ENCODE measurements at regions not wholly inside any gene's neighbourhood (a gene's known extent, or its start where the extent isn't known, plus 50 kb on each side); places are given as distances from the start of the nearest gene placed in this dataset.

DNA sequence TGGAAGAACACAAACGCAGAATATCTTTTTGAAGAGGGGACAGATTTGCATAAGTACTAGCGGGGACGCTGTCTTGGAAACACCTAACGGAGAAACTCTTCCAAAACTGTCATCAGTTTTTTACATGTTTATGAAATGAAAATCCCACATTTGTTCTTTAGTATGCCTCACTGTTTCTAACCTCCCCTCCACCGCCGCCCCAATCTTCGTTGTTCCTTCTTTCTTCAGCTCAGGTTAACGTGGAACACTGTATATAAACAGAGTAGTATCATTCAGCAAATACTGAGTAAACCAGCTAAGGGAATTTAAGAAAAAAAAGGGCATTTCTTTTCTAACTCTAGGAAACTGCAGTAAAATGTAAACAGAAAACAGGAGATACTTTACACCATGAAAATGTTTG is 2345.6 kb downstream of the PCDH7 start:
- H3K36me3 ChIP-seq (ENCODE audit: control insufficient read depth in 2 of 2, insufficient read depth in 2 of 2, low read length in 1 of 2), result no peaks in the 10 kb centered on the region
- WGBS, 2 donors, result 90% methylated on average over 8 of the region's 8 CpGs
- H3K4me3 ChIP-seq (ENCODE audit: low read depth in 1 of 2, low read length in 2 of 2), result no peak overlapping the region
- no peak overlapping the region for H3K27ac ChIP-seq (ENCODE audit: low read depth in 2 of 2, low read length in 1 of 2)
- H3K9me3 ChIP-seq (ENCODE audit: control insufficient read depth in 2 of 2, insufficient read depth in 1 of 2, low read depth in 1 of 2, low read length in 1 of 2), result no peaks in the 10 kb centered on the region
- H3K4me1 ChIP-seq (ENCODE audit: control insufficient read depth in 2 of 2, insufficient read depth in 2 of 2, low read length in 1 of 2), result no peaks in the 10 kb centered on the region
- H3K27me3 ChIP-seq (ENCODE audit: control insufficient read depth in 1 of 2, insufficient read depth in 2 of 2, low read length in 2 of 2), result no peaks in the 10 kb centered on the region

DNA sequence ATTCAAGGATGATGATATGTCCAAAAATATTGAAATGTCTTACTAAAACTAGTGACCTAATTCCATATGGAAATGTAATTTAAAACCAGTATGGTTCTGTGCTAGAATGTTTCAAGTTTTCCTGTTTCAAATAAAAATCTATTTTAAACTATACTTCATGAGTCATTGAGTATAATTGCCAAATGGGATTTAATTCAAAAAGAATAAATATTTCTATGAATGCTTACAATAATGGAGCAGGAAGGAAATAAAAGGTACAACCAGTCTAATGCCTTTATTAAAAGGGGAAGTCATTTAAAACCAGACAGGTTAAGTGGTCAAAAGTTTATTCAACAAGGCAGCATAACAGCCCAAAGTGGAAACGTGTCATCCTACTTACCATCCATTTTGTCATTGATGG is 2347.1 kb downstream of the PCDH7 start:
- Histone ChIP-seq H3K36me3 (ENCODE audit: control insufficient read depth in 2 of 2, insufficient read depth in 2 of 2, low read length in 1 of 2) (no peaks in the 10 kb centered on the region), H3K27ac (ENCODE audit: low read depth in 2 of 2, low read length in 1 of 2) (no peak overlapping the region), H3K4me1 (ENCODE audit: control insufficient read depth in 2 of 2, insufficient read depth in 2 of 2, low read length in 1 of 2) (no peaks in the 10 kb centered on the region), H3K9me3 (ENCODE audit: control insufficient read depth in 2 of 2, insufficient read depth in 1 of 2, low read depth in 1 of 2, low read length in 1 of 2) (no peaks in the 10 kb centered on the region), H3K27me3 (ENCODE audit: control insufficient read depth in 1 of 2, insufficient read depth in 2 of 2, low read length in 2 of 2) (no peaks in the 10 kb centered on the region), H3K4me3 (ENCODE audit: low read depth in 1 of 2, low read length in 2 of 2) (no peak overlapping the region)
- WGBS, 2 donors, result 20 to 29% methylated on average over 1 of the region's 1 CpG

DNA sequence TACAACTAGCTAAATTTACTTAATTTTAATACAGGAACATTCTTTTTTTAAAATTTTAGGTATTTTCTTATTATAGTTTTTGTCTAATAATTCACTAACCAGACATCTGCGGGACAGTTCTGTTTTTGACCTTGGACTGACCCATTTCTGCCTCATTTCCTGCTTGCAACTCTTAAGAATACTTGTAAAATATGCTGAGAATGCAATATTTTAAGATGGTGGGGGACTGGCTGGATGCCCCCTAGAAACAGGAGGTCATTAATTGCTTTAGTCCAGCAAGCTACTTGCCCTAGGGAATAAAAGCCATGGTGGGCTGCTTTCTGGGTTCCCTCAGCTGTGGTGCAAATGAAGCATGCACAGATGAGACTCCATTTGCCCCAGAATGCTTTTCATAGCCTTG is 2348.4 kb downstream of the PCDH7 start:
- no peak overlapping the region for H3K4me3 ChIP-seq (ENCODE audit: low read depth in 1 of 2, low read length in 2 of 2)
- H3K4me1 ChIP-seq (ENCODE audit: control insufficient read depth in 2 of 2, insufficient read depth in 2 of 2, low read length in 1 of 2), result no peaks in the 10 kb centered on the region
- H3K27ac ChIP-seq (ENCODE audit: low read depth in 2 of 2, low read length in 1 of 2), result no peak overlapping the region
- H3K27me3 ChIP-seq (ENCODE audit: control insufficient read depth in 1 of 2, insufficient read depth in 2 of 2, low read length in 2 of 2), result no peaks in the 10 kb centered on the region
- 68 to 72% methylated on average over 1 of the region's 1 CpG for WGBS, 2 donors
- H3K9me3 ChIP-seq (ENCODE audit: control insufficient read depth in 2 of 2, insufficient read depth in 1 of 2, low read depth in 1 of 2, low read length in 1 of 2), result no peaks in the 10 kb centered on the region
- no peaks in the 10 kb centered on the region for H3K36me3 ChIP-seq (ENCODE audit: control insufficient read depth in 2 of 2, insufficient read depth in 2 of 2, low read length in 1 of 2)

DNA sequence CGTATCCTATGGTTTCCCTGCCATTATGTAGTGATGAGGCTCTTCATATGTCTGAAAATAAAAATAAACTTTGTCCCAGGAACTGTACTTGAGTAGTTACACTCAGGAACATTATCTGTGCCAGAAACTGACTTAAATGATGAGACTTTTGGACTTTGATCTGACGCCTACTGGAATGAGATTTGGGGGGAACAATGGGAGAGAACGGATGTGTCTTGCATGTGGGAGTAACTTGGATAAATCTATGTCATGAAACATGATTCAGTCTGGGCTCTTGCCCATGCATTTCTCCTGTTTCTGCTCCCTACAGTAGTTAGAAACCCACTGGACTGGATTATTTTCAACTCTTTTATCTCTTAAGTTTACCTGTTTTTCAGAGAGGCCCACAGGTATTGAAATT is 2351.4 kb downstream of the PCDH7 start:
- Histone ChIP-seq H3K27me3 (ENCODE audit: control insufficient read depth in 1 of 2, insufficient read depth in 2 of 2, low read length in 2 of 2) (no peaks in the 10 kb centered on the region), H3K4me3 (ENCODE audit: low read depth in 1 of 2, low read length in 2 of 2) (no peak overlapping the region), H3K36me3 (ENCODE audit: control insufficient read depth in 2 of 2, insufficient read depth in 2 of 2, low read length in 1 of 2) (no peaks in the 10 kb centered on the region), H3K4me1 (ENCODE audit: control insufficient read depth in 2 of 2, insufficient read depth in 2 of 2, low read length in 1 of 2) (no peaks in the 10 kb centered on the region), H3K9me3 (ENCODE audit: control insufficient read depth in 2 of 2, insufficient read depth in 1 of 2, low read depth in 1 of 2, low read length in 1 of 2) (no peaks in the 10 kb centered on the region), H3K27ac (ENCODE audit: low read depth in 2 of 2, low read length in 1 of 2) (no peak overlapping the region)
- 23 to 38% methylated on average over 3 of the region's 3 CpGs for WGBS, 2 donors

DNA sequence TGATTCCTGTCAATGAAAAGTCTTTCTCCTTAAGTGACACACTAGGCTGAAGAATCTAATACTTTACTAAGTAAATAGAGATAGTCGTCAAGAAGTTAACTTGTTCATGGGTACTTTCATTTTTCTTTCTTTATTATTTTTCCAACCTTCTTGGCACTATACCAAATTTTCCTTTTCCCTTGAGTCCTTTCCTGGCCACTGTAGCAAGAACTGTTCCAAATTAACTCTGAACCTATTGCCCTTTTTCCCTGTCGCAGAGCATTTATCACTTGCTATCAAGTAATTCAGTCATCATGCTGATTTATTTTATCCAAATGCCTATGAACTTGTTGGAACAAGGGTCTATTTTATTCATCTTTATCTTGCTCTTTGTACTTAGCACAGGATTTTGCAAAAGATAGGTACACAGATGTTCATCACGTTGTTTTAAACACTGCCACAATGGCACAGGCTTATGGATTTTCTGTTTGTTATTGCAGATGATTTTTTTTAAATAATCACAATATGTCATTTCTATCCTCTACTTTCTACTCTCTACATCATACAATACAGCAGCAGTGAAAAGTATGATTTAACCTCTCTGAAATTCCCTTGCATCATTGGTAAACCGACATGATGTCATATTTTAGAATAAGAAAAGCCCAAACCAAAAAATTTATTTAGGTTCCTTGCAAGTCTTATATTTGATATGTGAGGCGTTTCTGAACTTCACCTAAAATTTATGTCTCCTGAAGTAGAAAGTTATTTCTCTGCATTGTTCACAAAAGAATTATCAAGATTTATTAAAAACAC is 2352.3 kb downstream of the PCDH7 start:
- no peaks in the 10 kb centered on the region for H3K4me1 ChIP-seq (ENCODE audit: control insufficient read depth in 2 of 2, insufficient read depth in 2 of 2, low read length in 1 of 2)
- no peak overlapping the region for H3K27ac ChIP-seq (ENCODE audit: low read depth in 2 of 2, low read length in 1 of 2)
- 39% methylated on average over 5 of the region's 5 CpGs for WGBS, 2 donors
- H3K27me3 ChIP-seq (ENCODE audit: control insufficient read depth in 1 of 2, insufficient read depth in 2 of 2, low read length in 2 of 2), result no peaks in the 10 kb centered on the region
- H3K36me3 ChIP-seq (ENCODE audit: control insufficient read depth in 2 of 2, insufficient read depth in 2 of 2, low read length in 1 of 2), result no peaks in the 10 kb centered on the region
- no peaks in the 10 kb centered on the region for H3K9me3 ChIP-seq (ENCODE audit: control insufficient read depth in 2 of 2, insufficient read depth in 1 of 2, low read depth in 1 of 2, low read length in 1 of 2)
- H3K4me3 ChIP-seq (ENCODE audit: low read depth in 1 of 2, low read length in 2 of 2), result no peak overlapping the region

DNA sequence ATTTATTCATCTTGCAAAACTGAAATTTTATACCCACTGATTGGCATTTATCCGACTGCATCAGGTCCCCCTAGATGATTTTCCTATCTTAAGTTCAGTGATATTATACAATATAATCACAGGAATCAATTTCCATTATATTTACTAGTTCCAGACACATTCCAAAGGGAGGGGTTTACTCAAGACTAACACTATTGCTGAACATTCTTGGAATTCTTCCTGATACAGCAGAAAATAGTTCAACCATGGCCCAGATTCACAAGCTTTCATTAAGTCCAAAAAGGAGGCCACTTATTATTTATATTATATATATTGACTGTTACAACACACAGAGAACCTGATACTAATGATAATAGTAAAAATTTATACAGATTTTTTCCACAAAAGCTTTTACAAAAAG is 2353.6 kb downstream of the PCDH7 start:
- no peaks in the 10 kb centered on the region for H3K4me1 ChIP-seq (ENCODE audit: control insufficient read depth in 2 of 2, insufficient read depth in 2 of 2, low read length in 1 of 2)
- no peaks in the 10 kb centered on the region for H3K27me3 ChIP-seq (ENCODE audit: control insufficient read depth in 1 of 2, insufficient read depth in 2 of 2, low read length in 2 of 2)
- 43 to 65% methylated on average over 1 of the region's 1 CpG for WGBS, 2 donors
- H3K4me3 ChIP-seq (ENCODE audit: low read depth in 1 of 2, low read length in 2 of 2), result no peak overlapping the region
- H3K27ac ChIP-seq (ENCODE audit: low read depth in 2 of 2, low read length in 1 of 2), result no peak overlapping the region
- H3K9me3 ChIP-seq (ENCODE audit: control insufficient read depth in 2 of 2, insufficient read depth in 1 of 2, low read depth in 1 of 2, low read length in 1 of 2), result no peaks in the 10 kb centered on the region
- H3K36me3 ChIP-seq (ENCODE audit: control insufficient read depth in 2 of 2, insufficient read depth in 2 of 2, low read length in 1 of 2), result no peaks in the 10 kb centered on the region

DNA sequence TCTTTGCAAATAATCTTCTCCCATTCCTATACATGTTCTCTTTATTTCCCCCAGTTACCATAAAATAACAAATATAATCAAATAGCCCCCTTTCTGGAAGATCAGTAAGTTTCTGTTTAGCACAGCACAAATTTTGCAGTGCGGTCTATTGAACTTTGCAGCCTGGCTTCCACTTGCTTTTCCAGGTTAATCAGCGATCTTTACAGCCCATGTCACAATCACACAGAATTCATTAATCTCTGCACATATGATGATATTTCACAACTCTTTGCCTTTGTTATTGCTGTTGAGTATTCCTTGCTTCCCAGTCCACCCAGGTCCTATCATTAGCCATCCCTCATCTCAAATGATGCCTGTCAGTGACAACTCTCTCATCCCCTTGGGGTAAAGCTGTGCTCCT is 2358.0 kb downstream of the PCDH7 start:
- Histone ChIP-seq H3K27me3 (ENCODE audit: control insufficient read depth in 1 of 2, insufficient read depth in 2 of 2, low read length in 2 of 2) (no peaks in the 10 kb centered on the region), H3K9me3 (ENCODE audit: control insufficient read depth in 2 of 2, insufficient read depth in 1 of 2, low read depth in 1 of 2, low read length in 1 of 2) (no peaks in the 10 kb centered on the region)
- 86 to 94% methylated on average over 2 of the region's 2 CpGs for WGBS, 2 donors

DNA sequence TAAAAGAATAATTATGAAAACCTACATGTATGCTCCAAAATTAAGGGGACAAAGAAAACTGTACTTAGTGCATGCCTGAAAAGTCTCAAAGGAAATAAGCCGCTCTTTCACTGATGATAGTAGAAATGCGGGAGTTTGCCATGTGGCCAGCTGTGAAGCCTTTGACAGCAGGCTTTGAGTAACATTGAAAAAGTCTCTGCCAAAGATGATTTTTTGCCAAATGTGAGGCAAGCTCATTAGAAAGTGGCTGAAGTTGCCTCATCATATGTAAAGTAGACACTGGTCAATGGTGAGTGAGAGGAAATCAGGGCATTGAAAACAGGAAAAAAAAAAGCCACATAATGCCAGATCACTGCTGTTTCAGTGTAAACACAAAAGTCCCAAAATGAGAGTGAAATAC is 2360.1 kb downstream of the PCDH7 start:
- no peaks in the 10 kb centered on the region for H3K9me3 ChIP-seq (ENCODE audit: control insufficient read depth in 2 of 2, insufficient read depth in 1 of 2, low read depth in 1 of 2, low read length in 1 of 2)
- WGBS, 2 donors, result 71 to 84% methylated on average over 2 of the region's 2 CpGs
- H3K4me1 ChIP-seq (ENCODE audit: control insufficient read depth in 2 of 2, insufficient read depth in 2 of 2, low read length in 1 of 2), result no peaks in the 10 kb centered on the region
- no peaks in the 10 kb centered on the region for H3K36me3 ChIP-seq (ENCODE audit: control insufficient read depth in 2 of 2, insufficient read depth in 2 of 2, low read length in 1 of 2)
- H3K4me3 ChIP-seq (ENCODE audit: low read depth in 1 of 2, low read length in 2 of 2), result no peak overlapping the region
- H3K27ac ChIP-seq (ENCODE audit: low read depth in 2 of 2, low read length in 1 of 2), result no peak overlapping the region
- H3K27me3 ChIP-seq (ENCODE audit: control insufficient read depth in 1 of 2, insufficient read depth in 2 of 2, low read length in 2 of 2), result no peaks in the 10 kb centered on the region

More for the DNA sequence above, 2358.0 kb downstream of the PCDH7 start:
- Histone ChIP-seq H3K27ac (ENCODE audit: low read depth in 2 of 2, low read length in 1 of 2) (no peak overlapping the region), H3K4me1 (ENCODE audit: control insufficient read depth in 2 of 2, insufficient read depth in 2 of 2, low read length in 1 of 2) (no peaks in the 10 kb centered on the region), H3K36me3 (ENCODE audit: control insufficient read depth in 2 of 2, insufficient read depth in 2 of 2, low read length in 1 of 2) (no peaks in the 10 kb centered on the region), H3K4me3 (ENCODE audit: low read depth in 1 of 2, low read length in 2 of 2) (no peak overlapping the region)

DNA sequence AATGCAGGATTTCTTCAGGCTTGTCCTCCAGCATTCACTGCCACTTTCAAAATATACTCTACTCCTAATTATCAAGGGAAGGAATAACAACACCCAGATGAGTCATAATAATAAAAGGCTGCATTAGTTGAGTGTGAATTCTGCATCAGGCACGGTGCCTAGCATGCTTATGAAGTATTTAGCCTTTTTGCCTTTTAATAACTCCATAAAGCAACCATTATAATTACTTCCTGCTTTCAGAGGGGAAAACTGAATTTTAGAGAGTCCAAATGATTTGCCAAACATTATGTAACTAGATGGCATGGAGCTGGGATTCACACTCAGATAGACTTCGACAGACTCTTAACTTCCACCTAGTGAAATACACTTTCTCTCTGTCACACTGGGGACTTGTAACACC is 2365.5 kb downstream of the PCDH7 start:
- no peak overlapping the region for H3K27ac ChIP-seq (ENCODE audit: low read depth in 2 of 2, low read length in 1 of 2)
- no peaks in the 10 kb centered on the region for H3K9me3 ChIP-seq (ENCODE audit: control insufficient read depth in 2 of 2, insufficient read depth in 1 of 2, low read depth in 1 of 2, low read length in 1 of 2)
- no peaks in the 10 kb centered on the region for H3K27me3 ChIP-seq (ENCODE audit: control insufficient read depth in 1 of 2, insufficient read depth in 2 of 2, low read length in 2 of 2)
- no peaks in the 10 kb centered on the region for H3K36me3 ChIP-seq (ENCODE audit: control insufficient read depth in 2 of 2, insufficient read depth in 2 of 2, low read length in 1 of 2)
- no peak overlapping the region for H3K4me3 ChIP-seq (ENCODE audit: low read depth in 1 of 2, low read length in 2 of 2)
- no peaks in the 10 kb centered on the region for H3K4me1 ChIP-seq (ENCODE audit: control insufficient read depth in 2 of 2, insufficient read depth in 2 of 2, low read length in 1 of 2)
- WGBS, 2 donors, result 47 to 49% methylated on average over 2 of the region's 2 CpGs

DNA sequence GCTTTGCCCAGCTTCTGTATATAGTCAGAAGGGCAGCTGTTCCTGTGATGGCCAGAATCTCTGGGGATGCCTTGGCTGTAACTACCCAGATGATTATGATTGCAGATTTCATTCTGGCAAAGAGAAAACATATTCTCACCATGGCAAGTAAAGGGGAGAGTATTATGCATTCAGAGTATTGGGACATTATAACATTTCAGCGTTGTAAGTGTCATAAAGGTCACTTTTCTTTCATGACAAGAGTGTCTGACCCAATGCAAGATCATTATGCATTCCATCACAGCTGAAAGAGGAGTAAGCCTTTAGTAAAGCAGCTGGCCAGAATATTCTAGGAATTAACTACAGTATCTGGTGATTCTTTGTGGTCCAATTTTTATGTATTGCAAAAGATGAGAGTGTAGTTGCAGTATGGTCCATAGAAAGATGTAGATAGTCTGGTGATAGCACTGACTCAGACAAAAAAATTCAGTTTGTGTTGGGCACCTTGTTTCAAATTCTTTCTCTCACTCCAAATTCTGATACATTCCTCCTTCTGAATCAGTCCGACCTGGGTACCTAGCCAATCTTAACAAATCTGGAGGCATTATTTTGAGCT is 2366.3 kb downstream of the PCDH7 start:
- Histone ChIP-seq H3K4me1 (ENCODE audit: control insufficient read depth in 2 of 2, insufficient read depth in 2 of 2, low read length in 1 of 2) (no peaks in the 10 kb centered on the region), H3K27me3 (ENCODE audit: control insufficient read depth in 1 of 2, insufficient read depth in 2 of 2, low read length in 2 of 2) (no peaks in the 10 kb centered on the region), H3K27ac (ENCODE audit: low read depth in 2 of 2, low read length in 1 of 2) (no peak overlapping the region), H3K9me3 (ENCODE audit: control insufficient read depth in 2 of 2, insufficient read depth in 1 of 2, low read depth in 1 of 2, low read length in 1 of 2) (no peaks in the 10 kb centered on the region), H3K4me3 (ENCODE audit: low read depth in 1 of 2, low read length in 2 of 2) (no peak overlapping the region), H3K36me3 (ENCODE audit: control insufficient read depth in 2 of 2, insufficient read depth in 2 of 2, low read length in 1 of 2) (no peaks in the 10 kb centered on the region)
- 46 to 52% methylated on average over 2 of the region's 2 CpGs for WGBS, 2 donors

All from esophagus (tissue), 2 donors.